ENCODE measurements at regions not wholly inside any gene's neighbourhood (a gene's known extent, or its start where the extent isn't known, plus 50 kb on each side); places are given as distances from the start of the nearest gene placed in this dataset.

- TF ChIP-seq CTCF (IDR thresholded peaks at IDR 0.05; ENCODE audit: insufficient read depth, low read depth, low read length) (no peak), EZH2 (IDR thresholded peaks at IDR 0.05; ENCODE audit: insufficient read depth, low read length) (no peak)
These were observed 481.9 kb downstream of the METTL4 start for GRCh38 chr18:2089396-2089795.

DNA sequence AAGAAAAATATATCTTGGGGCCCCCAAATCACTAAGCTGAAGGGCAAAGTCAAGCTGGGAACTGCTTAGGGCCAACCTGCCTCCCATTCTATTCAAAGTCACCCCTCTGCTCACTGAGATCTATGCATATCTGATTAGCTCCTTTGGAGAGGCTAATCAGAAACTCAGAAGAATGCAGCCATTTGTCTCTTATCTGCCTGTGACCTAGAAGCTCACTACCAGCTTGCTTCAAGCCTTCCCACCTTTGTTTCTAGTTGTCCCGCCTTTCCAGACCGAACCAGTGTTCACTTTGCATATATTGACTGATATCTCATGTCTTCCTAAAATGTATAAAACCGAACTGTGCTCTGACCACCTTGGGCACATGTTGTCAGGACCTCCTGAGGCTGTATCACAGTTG is 479.4 kb downstream of the METTL4 start:
- Mint-ChIP-seq H3K36me3 (ENCODE audit: low read depth, unreplicated experiment) (no peaks in the 10 kb centered on the region), H3K9me3 (ENCODE audit: unreplicated experiment) (no peaks in the 10 kb centered on the region), H3K27me3 (ENCODE audit: low read depth, unreplicated experiment) (no peaks in the 10 kb centered on the region), H3K27ac (ENCODE audit: unreplicated experiment) (no peak overlapping the region), H3K4me1 (ENCODE audit: low read depth, unreplicated experiment) (peaks cover 3% of the 10 kb centered on the region), H3K4me3 (ENCODE audit: unreplicated experiment) (no peak overlapping the region)
- FAIRE-seq: no peak
- no peak overlapping the region for H3K9ac ChIP-seq (ENCODE audit: low read length)
- H3K4me1 ChIP-seq (ENCODE audit: insufficient read depth, low read length): no peaks in the 10 kb centered on the region
- H3K27me3 ChIP-seq (ENCODE audit: insufficient read depth, low read length): no peaks in the 10 kb centered on the region
- no peaks in the 10 kb centered on the region for H3K79me2 ChIP-seq (ENCODE audit: insufficient read depth, low read length)
- no peak overlapping the region for H3K4me3 ChIP-seq (ENCODE audit: insufficient read depth, low read depth, low read length)
- no peak overlapping the region for H3K27ac ChIP-seq (ENCODE audit: low read depth, low read length)
- DNase-seq (ENCODE audit: low read depth): no peak
- no peak overlapping the region for H3K4me2 ChIP-seq (ENCODE audit: low read length)
- no peak for TF ChIP-seq EZH2 (IDR thresholded peaks at IDR 0.05; ENCODE audit: insufficient read depth, low read length)
- TF ChIP-seq CTCF (IDR thresholded peaks at IDR 0.05; ENCODE audit: insufficient read depth, low read depth, low read length): no peak
- H4K20me1 ChIP-seq (ENCODE audit: insufficient read depth, low read length): no peaks in the 10 kb centered on the region
- H3K9me3 ChIP-seq (ENCODE audit: insufficient read depth, low read depth, low read length): no peaks in the 10 kb centered on the region
- H2AFZ ChIP-seq (ENCODE audit: low read depth, low read length): no peak overlapping the region
- H3K36me3 ChIP-seq (ENCODE audit: insufficient read depth, low read length): no peaks in the 10 kb centered on the region

More at GRCh38 chr18:2089396-2089795, 481.9 kb downstream of the METTL4 start:
- FAIRE-seq (no peak), DNase-seq (ENCODE audit: low read depth) (no peak)
- Mint-ChIP-seq H3K27me3 (ENCODE audit: low read depth, unreplicated experiment) (no peaks in the 10 kb centered on the region), H3K4me1 (ENCODE audit: low read depth, unreplicated experiment) (peaks cover 3% of the 10 kb centered on the region), H3K4me3 (ENCODE audit: unreplicated experiment) (no peak overlapping the region), H3K9me3 (ENCODE audit: unreplicated experiment) (no peaks in the 10 kb centered on the region), H3K27ac (ENCODE audit: unreplicated experiment) (no peak overlapping the region), H3K36me3 (ENCODE audit: low read depth, unreplicated experiment) (no peaks in the 10 kb centered on the region)
- H3K79me2 ChIP-seq (ENCODE audit: insufficient read depth, low read length): no peaks in the 10 kb centered on the region
- no peak overlapping the region for H3K4me2 ChIP-seq (ENCODE audit: low read length)
- H3K9ac ChIP-seq (ENCODE audit: low read length): no peak overlapping the region
- no peaks in the 10 kb centered on the region for H3K4me1 ChIP-seq (ENCODE audit: insufficient read depth, low read length)
- no peaks in the 10 kb centered on the region for H3K36me3 ChIP-seq (ENCODE audit: insufficient read depth, low read length)
- H3K27ac ChIP-seq (ENCODE audit: low read depth, low read length): no peak overlapping the region
- H3K27me3 ChIP-seq (ENCODE audit: insufficient read depth, low read length): no peaks in the 10 kb centered on the region
- H3K4me3 ChIP-seq (ENCODE audit: insufficient read depth, low read depth, low read length): no peak overlapping the region
- no peaks in the 10 kb centered on the region for H4K20me1 ChIP-seq (ENCODE audit: insufficient read depth, low read length)
- no peak overlapping the region for H2AFZ ChIP-seq (ENCODE audit: low read depth, low read length)
- no peaks in the 10 kb centered on the region for H3K9me3 ChIP-seq (ENCODE audit: insufficient read depth, low read depth, low read length)

GRCh38 chr18:2096551-2096950 is 474.8 kb downstream of the METTL4 start:
- Mint-ChIP-seq H3K9me3 (ENCODE audit: unreplicated experiment) (peaks cover under 1% of the 10 kb centered on the region), H3K27me3 (ENCODE audit: low read depth, unreplicated experiment) (no peaks in the 10 kb centered on the region), H3K27ac (ENCODE audit: unreplicated experiment) (no peak overlapping the region), H3K36me3 (ENCODE audit: low read depth, unreplicated experiment) (no peaks in the 10 kb centered on the region), H3K4me3 (ENCODE audit: unreplicated experiment) (no peak overlapping the region), H3K4me1 (ENCODE audit: low read depth, unreplicated experiment) (no peaks in the 10 kb centered on the region)
- Histone ChIP-seq H3K79me2 (ENCODE audit: insufficient read depth, low read length) (no peaks in the 10 kb centered on the region), H3K9me3 (ENCODE audit: insufficient read depth, low read depth, low read length) (no peaks in the 10 kb centered on the region), H3K36me3 (ENCODE audit: insufficient read depth, low read length) (no peaks in the 10 kb centered on the region), H2AFZ (ENCODE audit: low read depth, low read length) (no peak overlapping the region), H3K4me3 (ENCODE audit: insufficient read depth, low read depth, low read length) (no peak overlapping the region), H3K27ac (ENCODE audit: low read depth, low read length) (no peak overlapping the region), H4K20me1 (ENCODE audit: insufficient read depth, low read length) (no peaks in the 10 kb centered on the region), H3K4me2 (ENCODE audit: low read length) (no peak overlapping the region), H3K9ac (ENCODE audit: low read length) (no peak overlapping the region), H3K27me3 (ENCODE audit: insufficient read depth, low read length) (no peaks in the 10 kb centered on the region), H3K4me1 (ENCODE audit: insufficient read depth, low read length) (no peaks in the 10 kb centered on the region)
- FAIRE-seq: no peak
- peak; percentile 3 for DNase-seq (ENCODE audit: low read depth)
- TF ChIP-seq CTCF (IDR thresholded peaks at IDR 0.05; ENCODE audit: insufficient read depth, low read depth, low read length) (no peak), EZH2 (IDR thresholded peaks at IDR 0.05; ENCODE audit: insufficient read depth, low read length) (no peak)

All from astrocyte (in vitro differentiated cells and primary cell).